Right cardiac atrium (tissue), 5 donors: ENCODE measurements at regions not wholly inside any gene's neighbourhood (a gene's known extent, or its start where the extent isn't known, plus 50 kb on each side); places are given as distances from the start of the nearest gene placed in this dataset.
A peak's percentile ranks its signal among the peaks of the same experiment; 100 is the strongest.

Experiments used
- ATAC-seq, 2 donors: fragments of 200-7000 bp; cut with Tn5 transposase; one replicate each; pipeline versions ENCODE4 v1.8.0 to v1.9.1; 2020; ENCODE audit warnings: moderate library complexity in 2 of 2, mild to moderate bottlenecking in 1 of 2
- DNase-seq, 3 donors: peaks; one replicate each; pipeline ENCODE4 v3.0.0-alpha.2; 2020
- H3K27ac ChIP-seq: one replicate; pipeline ENCODE4 v1.5.1; 2013; ENCODE audit warnings: mild to moderate bottlenecking, low read length, control low read depth, moderate library complexity
- H3K27me3 ChIP-seq: one replicate; pipeline ENCODE4 v1.6.1; 2013; ENCODE audit not compliant: control insufficient read depth, insufficient read depth
- H3K4me1 ChIP-seq: one replicate; pipeline ENCODE4 v1.6.1; 2013; ENCODE audit warnings: low read length; ENCODE audit not compliant: control insufficient read depth, insufficient read depth
- H3K4me3 ChIP-seq: one replicate; pipeline ENCODE4 v1.5.1; 2013; ENCODE audit warnings: low read length, control low read depth
- H3K9me3 ChIP-seq: one replicate; pipeline ENCODE4 v1.6.1; 2013; ENCODE audit warnings: low read length; ENCODE audit not compliant: control insufficient read depth
- WGBS: extraction: QIAGEN DNeasy Blood & Tissue Kit; methylation state at CpG from one replicate; pipeline ENCODE4 v1.1.7; 2013; 5-methylcytosine and 5-hydroxymethylcytosine counted together
- intact Hi-C, 4 donors: fragments of 100-400 bp; cut with DNase I; formaldehyde crosslinking; loops; one replicate each; pipeline versions ENCODE4 v1.11.0 to v1.14.0; 2022 to 2023
- donor health status: healthy with polysubstance abuse.
- donor health status: DM: no; HTN: yes; CAD: no.
- donor health status: DM: no; HTN: no; CAD: no.
- donor health status: DM: no; HTN: yes; CAD: no; lungs with severe emphysema.
- donor health status: DM: yes; HTN: yes; CAD: no.

- ATAC-seq = peak in 1 of 2 donors; percentile 23
- Histone ChIP-seq H3K9me3 (no peaks in the 10 kb centered on the region), H3K4me1 (no peaks in the 10 kb centered on the region), H3K27ac (no peak overlapping the region), H3K27me3 (no peaks in the 10 kb centered on the region), H3K4me3 (no peak overlapping the region)
- WGBS = 73% methylated on average over 36 of the region's 36 CpGs
- no peak for DNase-seq
- intact Hi-C loops = no loop called here
These were observed 91.5 kb upstream of the TCERG1L start for GRCh38 chr10:131402771-131403650.

DNA sequence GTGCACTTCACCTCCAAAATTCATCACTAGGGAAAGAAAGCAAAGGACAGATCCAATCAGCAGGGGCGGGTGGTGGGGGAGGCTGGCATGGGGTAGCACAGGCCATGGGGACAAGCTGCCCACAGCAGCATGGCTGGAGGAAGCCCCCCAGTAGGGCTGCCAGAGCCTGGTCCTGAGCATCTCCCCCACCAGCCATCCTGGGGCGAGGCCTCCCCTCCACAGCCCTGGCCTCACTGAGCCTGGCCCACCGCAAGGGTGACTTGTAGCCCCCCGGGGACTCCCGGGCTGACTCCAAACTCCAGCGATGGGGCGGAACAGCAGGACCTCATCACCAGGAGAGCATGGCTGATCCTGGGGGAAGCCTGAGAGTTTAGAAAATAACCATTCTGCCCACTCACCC lies 92.4 kb upstream of the TCERG1L start:
- WGBS = 73% methylated on average over 7 of the region's 7 CpGs
- DNase-seq = no peak
- Histone ChIP-seq H3K4me3 (no peak overlapping the region), H3K27me3 (no peaks in the 10 kb centered on the region), H3K4me1 (no peaks in the 10 kb centered on the region), H3K27ac (no peak overlapping the region), H3K9me3 (no peaks in the 10 kb centered on the region)
- intact Hi-C loops = no loop called here
- ATAC-seq = no peak

- WGBS = 90% methylated on average over 10 of the region's 10 CpGs
- Histone ChIP-seq H3K27me3 (no peaks in the 10 kb centered on the region), H3K27ac (no peak overlapping the region), H3K9me3 (no peaks in the 10 kb centered on the region), H3K4me3 (no peak overlapping the region), H3K4me1 (no peaks in the 10 kb centered on the region)
- no peak for DNase-seq
- intact Hi-C loops = no loop called here
- no peak for ATAC-seq
These were observed 93.4 kb upstream of the TCERG1L start for GRCh38 chr10:131404886-131405285.

DNA sequence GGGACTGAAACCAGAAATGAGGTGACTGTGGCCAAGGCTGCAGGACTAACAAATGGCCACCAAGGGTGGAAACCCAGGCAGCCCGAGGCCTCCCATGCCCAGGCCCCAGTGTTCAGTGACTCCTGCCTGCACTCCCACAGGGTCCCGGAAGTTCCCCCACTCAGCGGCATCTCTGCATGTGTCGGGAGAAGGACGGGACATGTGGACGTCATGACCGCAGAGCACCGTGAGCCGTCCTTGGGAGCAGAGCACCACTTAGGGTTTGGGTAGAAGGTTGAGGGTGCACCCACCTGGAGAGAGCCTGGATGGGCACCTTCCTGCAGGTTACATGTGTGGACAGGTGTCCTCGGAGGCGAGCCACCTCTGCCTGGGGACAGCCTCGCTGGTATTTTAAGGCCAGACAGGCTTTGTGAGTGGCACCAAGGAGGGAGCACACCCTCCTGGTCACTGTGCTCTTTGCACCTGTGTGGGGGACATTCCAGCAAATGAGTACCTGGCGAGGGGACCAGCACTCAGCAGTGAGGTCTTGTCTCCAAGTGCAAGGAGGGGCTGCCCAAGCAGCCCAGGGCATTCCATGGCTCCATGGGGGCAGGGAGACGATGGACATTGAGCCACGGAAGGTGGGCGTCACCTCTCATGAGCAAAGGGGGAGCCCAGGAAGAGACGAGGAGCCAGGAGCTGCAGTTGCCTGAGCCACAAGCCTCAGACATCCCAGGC lies 95.3 kb upstream of the TCERG1L start:
- Histone ChIP-seq H3K27me3 (no peaks in the 10 kb centered on the region), H3K27ac (no peak overlapping the region), H3K4me1 (no peaks in the 10 kb centered on the region), H3K4me3 (no peak overlapping the region), H3K9me3 (no peaks in the 10 kb centered on the region)
- intact Hi-C loops = no loop called here
- ATAC-seq (no peak), DNase-seq (no peak)
- WGBS = 83% methylated on average over 17 of the region's 17 CpGs

DNA sequence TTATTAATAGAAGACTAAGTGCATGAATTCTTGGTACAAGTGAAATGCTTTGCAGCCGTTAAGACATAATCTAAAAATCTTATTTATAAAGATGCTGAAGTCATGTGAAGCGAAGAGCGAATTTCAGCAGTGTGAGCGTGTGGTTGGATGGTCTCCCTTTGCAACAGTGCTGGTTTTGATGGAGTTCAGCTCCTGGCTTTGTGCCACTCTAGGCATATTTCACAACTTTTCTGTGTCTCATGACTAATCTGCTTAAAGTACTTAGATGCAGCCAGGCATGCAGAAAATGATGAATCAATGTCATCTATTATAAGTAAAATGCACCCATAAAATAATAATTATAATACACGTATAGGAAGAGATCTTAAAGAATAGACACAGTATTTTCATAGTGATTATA lies 107.2 kb upstream of the TCERG1L start:
- 80% methylated on average over 5 of the region's 5 CpGs for WGBS

DNA sequence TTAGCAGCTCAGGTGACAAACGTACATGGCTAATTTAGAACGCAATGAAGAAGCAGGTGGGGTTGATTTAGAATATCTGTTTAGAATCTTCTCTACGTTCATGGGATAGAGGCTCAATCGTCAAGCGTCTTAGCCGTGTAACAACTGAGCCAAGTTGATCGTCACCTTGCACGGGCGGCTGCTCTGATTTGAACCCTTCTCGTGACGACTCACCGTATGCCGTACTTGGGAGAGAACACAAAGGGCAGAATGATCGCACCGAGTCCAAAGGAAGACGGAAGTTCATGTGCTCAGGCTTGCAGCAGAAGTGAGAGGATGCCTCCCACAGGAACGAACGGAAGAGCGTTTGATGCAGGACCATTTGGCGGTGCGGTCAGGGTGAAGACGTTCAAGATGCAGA lies 108.3 kb upstream of the TCERG1L start:
- Histone ChIP-seq H3K4me3 (no peak overlapping the region), H3K27ac (no peak overlapping the region), H3K9me3 (no peaks in the 10 kb centered on the region), H3K27me3 (no peaks in the 10 kb centered on the region), H3K4me1 (no peaks in the 10 kb centered on the region)
- ATAC-seq (no peak), DNase-seq (no peak)
- WGBS = 87% methylated on average over 22 of the region's 22 CpGs
- intact Hi-C loops = no loop called here

More for the DNA sequence above, 107.2 kb upstream of the TCERG1L start:
- H3K4me3 ChIP-seq = no peak overlapping the region
- H3K27me3 ChIP-seq = no peaks in the 10 kb centered on the region
- no peak overlapping the region for H3K27ac ChIP-seq
- no peaks in the 10 kb centered on the region for H3K4me1 ChIP-seq
- DNase-seq (no peak), ATAC-seq (no peak)
- intact Hi-C loops = no loop called here
- no peaks in the 10 kb centered on the region for H3K9me3 ChIP-seq

GRCh38 chr10:131420867-131421266 lies 109.3 kb upstream of the TCERG1L start:
- DNase-seq (no peak), ATAC-seq (no peak)
- H3K27ac ChIP-seq = no peak overlapping the region
- no peaks in the 10 kb centered on the region for H3K27me3 ChIP-seq
- H3K4me1 ChIP-seq = no peaks in the 10 kb centered on the region
- intact Hi-C loops = no loop called here
- H3K9me3 ChIP-seq = no peaks in the 10 kb centered on the region
- 93% methylated on average over 1 of the region's 1 CpG for WGBS
- H3K4me3 ChIP-seq = no peak overlapping the region

DNA sequence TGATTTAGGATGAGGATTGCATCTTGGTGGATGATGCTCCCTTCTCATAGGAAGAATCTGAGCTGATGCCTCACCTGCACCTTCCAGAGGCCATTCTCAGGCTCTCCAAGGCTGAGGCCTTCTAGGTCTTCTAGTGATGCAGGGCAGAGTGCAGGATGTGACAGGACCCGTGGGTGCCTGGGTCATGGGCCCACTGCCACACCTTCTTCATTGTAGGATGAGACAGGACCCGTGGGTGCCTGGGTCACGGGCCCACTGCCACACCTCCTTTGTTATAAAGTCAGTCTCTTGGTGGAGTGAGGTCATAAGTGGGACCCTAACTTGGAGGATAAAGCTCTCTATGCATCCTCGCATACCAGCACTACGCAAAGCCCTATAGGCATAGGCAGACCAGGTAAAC lies 109.9 kb upstream of the TCERG1L start:
- intact Hi-C loops = no loop called here
- no peak overlapping the region for H3K27ac ChIP-seq
- peak in 1 of 3 donors; percentile 12 for DNase-seq
- 84% methylated on average over 5 of the region's 5 CpGs for WGBS
- H3K27me3 ChIP-seq = no peaks in the 10 kb centered on the region
- ATAC-seq = no peak
- no peak overlapping the region for H3K4me3 ChIP-seq
- H3K4me1 ChIP-seq = no peaks in the 10 kb centered on the region
- no peaks in the 10 kb centered on the region for H3K9me3 ChIP-seq

GRCh38 chr10:131422731-131423130 lies 111.2 kb upstream of the TCERG1L start:
- ATAC-seq = no peak
- Histone ChIP-seq H3K27me3 (no peaks in the 10 kb centered on the region), H3K9me3 (no peaks in the 10 kb centered on the region), H3K4me1 (no peaks in the 10 kb centered on the region), H3K27ac (no peak overlapping the region), H3K4me3 (no peak overlapping the region)
- peak in 1 of 3 donors; percentile 17 for DNase-seq
- intact Hi-C loops = no loop called here
- 87% methylated on average over 10 of the region's 10 CpGs for WGBS

DNA sequence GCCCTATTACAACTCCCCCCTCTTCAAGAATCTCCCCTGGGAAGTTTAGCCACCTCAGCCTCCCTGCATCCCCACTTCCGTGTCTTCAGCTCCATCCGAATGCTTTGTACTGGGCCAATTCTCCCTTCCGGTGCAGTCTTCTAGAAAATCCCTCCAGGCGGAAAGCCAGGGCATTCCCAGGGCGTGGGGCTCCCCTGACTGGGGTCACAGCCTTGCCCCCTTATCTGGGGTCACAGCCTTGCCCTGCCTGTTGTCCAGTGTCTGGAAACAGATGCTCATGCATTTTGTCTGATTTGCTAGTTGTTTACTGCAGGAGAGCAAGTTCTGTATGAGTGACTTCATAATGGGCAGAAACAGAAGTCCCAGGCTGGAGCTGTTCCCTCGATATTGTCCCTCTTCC lies 112.5 kb upstream of the TCERG1L start:
- no peaks in the 10 kb centered on the region for H3K4me1 ChIP-seq
- no peak overlapping the region for H3K4me3 ChIP-seq
- DNase-seq (peak in 1 of 3 donors; percentile 9), ATAC-seq (no peak)
- no peak overlapping the region for H3K27ac ChIP-seq
- no peaks in the 10 kb centered on the region for H3K9me3 ChIP-seq
- intact Hi-C loops = no loop called here
- H3K27me3 ChIP-seq = no peaks in the 10 kb centered on the region
- WGBS = 45% methylated on average over 6 of the region's 6 CpGs

DNA sequence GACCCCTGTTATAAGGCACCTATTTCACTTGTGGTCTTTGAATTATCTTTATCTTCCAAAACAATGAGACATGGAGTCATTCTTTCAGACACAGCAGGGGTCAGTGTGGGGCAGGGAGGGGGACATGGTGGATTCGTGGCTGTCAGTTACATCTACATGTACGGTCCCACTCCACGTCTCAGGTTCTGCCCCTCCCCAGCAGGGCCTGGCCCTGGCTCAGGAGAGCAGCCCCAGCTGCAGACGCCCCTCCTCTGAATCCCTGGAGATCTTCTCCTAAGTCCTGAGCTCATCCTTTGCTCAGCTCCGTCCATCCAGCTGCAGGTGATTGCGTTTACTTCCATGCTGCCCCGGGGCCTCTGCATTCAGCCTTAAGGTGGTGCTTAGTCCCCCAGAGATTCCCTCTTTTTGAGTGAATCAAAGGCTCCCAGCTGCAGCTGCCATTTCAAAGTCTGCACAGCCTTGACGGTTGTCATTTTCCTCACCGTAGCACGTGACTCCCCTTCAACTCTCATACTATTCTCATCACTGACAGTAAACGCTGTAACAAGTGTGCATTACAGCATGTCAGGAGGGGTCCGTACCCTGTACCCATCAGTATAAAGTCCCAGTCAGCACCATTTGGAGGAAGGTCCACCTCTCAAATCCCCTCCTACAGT lies 113.4 kb upstream of the TCERG1L start:
- Histone ChIP-seq H3K27me3 (no peaks in the 10 kb centered on the region), H3K27ac (no peak overlapping the region), H3K9me3 (no peaks in the 10 kb centered on the region), H3K4me1 (no peaks in the 10 kb centered on the region), H3K4me3 (no peak overlapping the region)
- 77% methylated on average over 12 of the region's 12 CpGs for WGBS
- DNase-seq (peak in 1 of 3 donors; percentile 4), ATAC-seq (no peak)
- intact Hi-C loops = no loop called here
